Parathyroid adenoma (tissue), 2 donors: ENCODE measurements at regions not wholly inside any gene's neighbourhood (a gene's known extent, or its start where the extent isn't known, plus 50 kb on each side); places are given as distances from the start of the nearest gene placed in this dataset.

Source experiments
- H2AFZ ChIP-seq: fragments of 300-600 bp; sonication (generic); one replicate; pipeline ENCODE4 v1.7.0; 2017; ENCODE audit warnings: antibody characterized with exemption, mild to moderate bottlenecking
- H3K27ac ChIP-seq: fragments of 300-600 bp; sonication (generic); one replicate; pipeline ENCODE4 v1.7.0; 2017
- H3K27me3 ChIP-seq: fragments of 300-600 bp; sonication (generic); one replicate; pipeline ENCODE4 v1.7.0; 2017; ENCODE audit warnings: low read length; ENCODE audit not compliant: control insufficient read depth, insufficient read depth
- H3K36me3 ChIP-seq: fragments of 300-600 bp; sonication (generic); one replicate; pipeline ENCODE4 v1.7.0; 2017; ENCODE audit warnings: low read length; ENCODE audit not compliant: control insufficient read depth, insufficient read depth
- H3K4me1 ChIP-seq: fragments of 300-600 bp; sonication (generic); one replicate; pipeline ENCODE4 v1.7.0; 2017; ENCODE audit warnings: control low read depth
- H3K4me2 ChIP-seq: fragments of 300-600 bp; sonication (generic); one replicate; pipeline ENCODE4 v1.7.0; 2017; ENCODE audit warnings: low read length
- H3K4me3 ChIP-seq: fragments of 300-600 bp; sonication (generic); one replicate; pipeline ENCODE4 v1.7.0; 2017; ENCODE audit warnings: low read depth, low read length
- H3K79me2 ChIP-seq: fragments of 300-600 bp; sonication (generic); one replicate; pipeline ENCODE4 v1.7.0; 2017; ENCODE audit warnings: control low read depth
- H3K9ac ChIP-seq: fragments of 300-600 bp; sonication (generic); one replicate; pipeline ENCODE4 v1.7.0; 2017; ENCODE audit warnings: mild to moderate bottlenecking
- H3K9me3 ChIP-seq: fragments of 300-600 bp; sonication (generic); one replicate; pipeline ENCODE4 v1.7.0; 2017; ENCODE audit warnings: low read length; ENCODE audit not compliant: control insufficient read depth
- TF ChIP-seq, protein P1 (sequence below): fragments of 300-600 bp; sonication (generic); IDR thresholded peaks from one replicate; pipeline ENCODE4 v1.7.0; 2017; ENCODE audit warnings: antibody characterized with exemption, mild to moderate bottlenecking
- donor health status: primary hyperparathyroidism.

- H3K4me3 ChIP-seq = no peak overlapping the region
- H3K27ac ChIP-seq = no peak overlapping the region
- no peaks in the 10 kb centered on the region for H3K27me3 ChIP-seq
- H3K36me3 ChIP-seq = no peaks in the 10 kb centered on the region
- H3K4me1 ChIP-seq = no peaks in the 10 kb centered on the region
- no peak overlapping the region for H3K9ac ChIP-seq
- TF ChIP-seq, protein P1, sequence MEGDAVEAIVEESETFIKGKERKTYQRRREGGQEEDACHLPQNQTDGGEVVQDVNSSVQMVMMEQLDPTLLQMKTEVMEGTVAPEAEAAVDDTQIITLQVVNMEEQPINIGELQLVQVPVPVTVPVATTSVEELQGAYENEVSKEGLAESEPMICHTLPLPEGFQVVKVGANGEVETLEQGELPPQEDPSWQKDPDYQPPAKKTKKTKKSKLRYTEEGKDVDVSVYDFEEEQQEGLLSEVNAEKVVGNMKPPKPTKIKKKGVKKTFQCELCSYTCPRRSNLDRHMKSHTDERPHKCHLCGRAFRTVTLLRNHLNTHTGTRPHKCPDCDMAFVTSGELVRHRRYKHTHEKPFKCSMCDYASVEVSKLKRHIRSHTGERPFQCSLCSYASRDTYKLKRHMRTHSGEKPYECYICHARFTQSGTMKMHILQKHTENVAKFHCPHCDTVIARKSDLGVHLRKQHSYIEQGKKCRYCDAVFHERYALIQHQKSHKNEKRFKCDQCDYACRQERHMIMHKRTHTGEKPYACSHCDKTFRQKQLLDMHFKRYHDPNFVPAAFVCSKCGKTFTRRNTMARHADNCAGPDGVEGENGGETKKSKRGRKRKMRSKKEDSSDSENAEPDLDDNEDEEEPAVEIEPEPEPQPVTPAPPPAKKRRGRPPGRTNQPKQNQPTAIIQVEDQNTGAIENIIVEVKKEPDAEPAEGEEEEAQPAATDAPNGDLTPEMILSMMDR = no peak
- no peak overlapping the region for H2AFZ ChIP-seq
- no peak overlapping the region for H3K4me2 ChIP-seq
- H3K79me2 ChIP-seq = no peaks in the 10 kb centered on the region
- H3K9me3 ChIP-seq = no peaks in the 10 kb centered on the region
These were observed 67.9 kb upstream of the BLID start for GRCh38 chr11:122183933-122184332.

GRCh38 chr11:122181893-122182292, 65.9 kb upstream of the BLID start:
- H3K27me3 ChIP-seq = no peaks in the 10 kb centered on the region
- H3K9ac ChIP-seq = no peak overlapping the region
- no peak overlapping the region for H3K4me3 ChIP-seq
- H3K9me3 ChIP-seq = no peaks in the 10 kb centered on the region
- H3K36me3 ChIP-seq = no peaks in the 10 kb centered on the region
- H3K4me2 ChIP-seq = no peak overlapping the region
- TF ChIP-seq, protein P1 = no peak
- H3K4me1 ChIP-seq = no peaks in the 10 kb centered on the region
- H3K27ac ChIP-seq = no peak overlapping the region
- no peak overlapping the region for H2AFZ ChIP-seq
- H3K79me2 ChIP-seq = no peaks in the 10 kb centered on the region

DNA sequence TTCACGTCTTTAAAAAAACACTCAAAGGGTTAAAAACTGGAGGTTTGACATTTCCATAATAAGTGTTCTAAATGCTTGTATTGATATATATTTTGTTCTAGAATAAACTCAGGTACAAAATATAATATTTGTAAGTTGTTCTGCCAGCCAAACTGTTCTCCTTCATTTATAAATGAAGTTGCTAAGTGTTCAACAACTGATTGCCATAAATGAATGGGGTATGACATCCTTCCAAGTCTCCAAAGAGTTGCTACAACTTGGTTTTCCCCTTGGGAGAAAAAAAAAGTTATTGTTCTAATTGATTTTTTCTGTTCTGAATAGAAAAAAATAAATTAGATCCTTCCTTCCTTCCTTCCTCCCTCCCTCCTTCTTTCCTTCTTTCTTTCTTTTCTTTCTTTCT, 65.4 kb upstream of the BLID start:
- Histone ChIP-seq H3K9ac (no peak overlapping the region), H3K27me3 (no peaks in the 10 kb centered on the region), H3K27ac (no peak overlapping the region), H3K4me1 (no peaks in the 10 kb centered on the region), H3K9me3 (no peaks in the 10 kb centered on the region), H3K36me3 (no peaks in the 10 kb centered on the region), H3K4me2 (no peak overlapping the region), H2AFZ (no peak overlapping the region), H3K79me2 (no peaks in the 10 kb centered on the region), H3K4me3 (no peak overlapping the region)
- TF ChIP-seq, protein P1 = no peak

GRCh38 chr11:122179961-122180834, 64.2 kb upstream of the BLID start:
- TF ChIP-seq, protein P1 = no peak
- Histone ChIP-seq H3K9ac (no peak overlapping the region), H3K4me3 (no peak overlapping the region), H3K4me2 (no peak overlapping the region), H3K36me3 (no peaks in the 10 kb centered on the region), H3K9me3 (no peaks in the 10 kb centered on the region), H2AFZ (no peak overlapping the region), H3K27ac (no peak overlapping the region), H3K4me1 (no peaks in the 10 kb centered on the region), H3K79me2 (no peaks in the 10 kb centered on the region), H3K27me3 (no peaks in the 10 kb centered on the region)

- TF ChIP-seq, protein P1 = no peak
- H3K9ac ChIP-seq = no peak overlapping the region
- no peak overlapping the region for H3K27ac ChIP-seq
- no peaks in the 10 kb centered on the region for H3K79me2 ChIP-seq
- no peaks in the 10 kb centered on the region for H3K27me3 ChIP-seq
- H3K4me3 ChIP-seq = no peak overlapping the region
- H3K9me3 ChIP-seq = no peaks in the 10 kb centered on the region
- H3K4me2 ChIP-seq = no peak overlapping the region
- H3K4me1 ChIP-seq = no peaks in the 10 kb centered on the region
- no peak overlapping the region for H2AFZ ChIP-seq
- no peaks in the 10 kb centered on the region for H3K36me3 ChIP-seq
These were observed 62.8 kb upstream of the BLID start for GRCh38 chr11:122178795-122179194.
